HepG2 (cell line): ENCODE measurements at regions not wholly inside any gene's neighbourhood (a gene's known extent, or its start where the extent isn't known, plus 50 kb on each side); places are given as distances from the start of the nearest gene placed in this dataset.

ENCODE experiments used
- ATAC-seq: fragments of 200-7000 bp; cut with Tn5 transposase; 3 replicates; pipeline ENCODE4 v1.9.1; 2020; ENCODE audit warnings: mild to moderate bottlenecking, moderate library complexity
- BruUV-seq: library from RNA; stranded (reverse); fragments of 400-500 nt; replicated peaks from 2 replicates; lab custom pipeline; 2021; lab: Mats Ljungman, UMichigan
- CTCF ChIA-PET: fragments of 300-600 bp; formaldehyde crosslinking; extraction: SDS; loops from one replicate; lab custom pipeline; 2021; ENCODE audit warnings: low total read pairs, inconsistent platforms, low intra/inter-chr PET ratio; lab: Yijun Ruan, JAX
- POLR2A ChIA-PET: fragments of 350-600 bp; sonication (Branson Sonifier 250); formaldehyde crosslinking; loops from one replicate; lab custom pipeline; 2020; ENCODE audit warnings: antibody characterized with exemption, inconsistent platforms; lab: Yijun Ruan, JAX
- DNase-seq: peaks from one replicate; pipeline ENCODE4 v3.0.0-alpha.2; 2015; ENCODE audit warnings: low spot score
- FAIRE-seq: peaks from 3 replicates; lab custom pipeline; 2011; peaks lifted over from hg19 to GRCh38; lab: Jason Lieb, UNC
- H2AFZ ChIP-seq: one replicate; pipeline ENCODE4 v1.6.1; 2011; ENCODE audit warnings: low read length, inconsistent platforms
- H3K27ac ChIP-seq: fragments of 300-600 bp; 3 replicates; pipeline ENCODE4 v1.8.0; 2011; ENCODE audit warnings: mixed run types, mild to moderate bottlenecking, mixed read lengths, low read length, inconsistent platforms; ENCODE audit not compliant: insufficient read depth; ENCODE audit errors: extremely low read length
- H3K27me3 ChIP-seq, 2 experiments: fragments of 200-600 bp in 1 of 2; 2 replicates in 1 of 2; 3 replicates in 1 of 2; pipeline versions ENCODE4 v1.6.0 to v1.8.0; 2011; ENCODE audit warnings: low read length in 2 of 2, mild to moderate bottlenecking in 2 of 2, moderate library complexity in 2 of 2, inconsistent platforms in 1 of 2; ENCODE audit not compliant: insufficient read depth in 2 of 2, control insufficient read depth in 1 of 2
- H3K36me3 ChIP-seq, 2 experiments: fragments of 200-600 bp in 1 of 2; replicated peaks in 1 of 2; 2 replicates in 1 of 2; 3 replicates in 1 of 2; pipeline versions ENCODE4 v1.5.1 to v1.8.0; 2011; ENCODE audit warnings: low read length in 2 of 2, inconsistent platforms in 1 of 2; ENCODE audit not compliant: insufficient read depth in 2 of 2, control insufficient read depth in 1 of 2
- H3K4me1 ChIP-seq: 2 replicates; pipeline ENCODE4 v1.5.1; 2012; ENCODE audit warnings: low read length, inconsistent platforms; ENCODE audit not compliant: insufficient read depth
- H3K4me2 ChIP-seq: 2 replicates; pipeline ENCODE4 v1.6.0; 2011; ENCODE audit warnings: low read depth, low read length, inconsistent platforms
- H3K4me3 ChIP-seq, 3 experiments: fragments of 200-600 bp in 1 of 3; sonication (generic), shearing (Covaris generic) in 1 of 3; replicated peaks in 1 of 3; 2 replicates each; pipeline ENCODE4 v1.5.1; 2011 to 2016; ENCODE audit warnings: low read length in 3 of 3, inconsistent platforms in 2 of 3, low read depth in 2 of 3, mild to moderate bottlenecking in 2 of 3, control low read depth in 1 of 3, mixed read lengths in 1 of 3; ENCODE audit not compliant: insufficient read depth in 1 of 3
- H3K79me2 ChIP-seq: one replicate; pipeline ENCODE4 v1.6.1; 2011; ENCODE audit warnings: low read length, inconsistent platforms; ENCODE audit not compliant: insufficient read depth
- H3K9ac ChIP-seq: 2 replicates; pipeline ENCODE4 v1.6.0; 2011; ENCODE audit warnings: mild to moderate bottlenecking, low read depth, low read length, inconsistent platforms; ENCODE audit not compliant: insufficient read depth
- H3K9me3 ChIP-seq: 2 replicates; pipeline ENCODE4 v1.5.1; 2012; ENCODE audit warnings: mild to moderate bottlenecking, low read length
- H4K20me1 ChIP-seq: 2 replicates; pipeline ENCODE4 v1.6.0; 2011; ENCODE audit warnings: inconsistent platforms, mild to moderate bottlenecking, low read length, moderate library complexity; ENCODE audit not compliant: insufficient read depth
- DNMT3B ChIP-seq: conservative IDR thresholded peaks from 2 replicates; pipeline ENCODE4 v1.6.1; 2016; ENCODE audit warnings: missing biosample characterization, control low read depth
- EP300 ChIP-seq, 3 experiments: sonication (generic) in 1 of 3; formaldehyde crosslinking in 1 of 3; IDR thresholded peaks; 2 replicates each; pipeline versions ENCODE4 v1.5.1 to v1.6.1; 2011 to 2020; ENCODE audit warnings: low read depth in 2 of 3, low read length in 2 of 3, borderline replicate concordance in 1 of 3, improper control_type of control experiment in 1 of 3, mild to moderate bottlenecking in 1 of 3, missing genetic modification reagents in 1 of 3, moderate library complexity in 1 of 3
- HDAC2 ChIP-seq: sonication (generic); formaldehyde crosslinking; IDR thresholded peaks from 2 replicates; pipeline ENCODE4 v1.4.0; 2020; ENCODE audit warnings: missing genetic modification reagents
- MED8 ChIP-seq: sonication (generic); formaldehyde crosslinking; IDR thresholded peaks from 2 replicates; pipeline ENCODE4 v1.8.1; 2023; ENCODE audit warnings: mild to moderate bottlenecking, missing genetic modification reagents; ENCODE audit not compliant: insufficient replicate concordance
- PCBP2 ChIP-seq: fragments of 200-400 bp; formaldehyde crosslinking; optimal IDR thresholded peaks from 2 replicates; pipeline ENCODE3; 2018; ENCODE audit warnings: low read length, low read depth; ENCODE audit not compliant: poor library complexity, severe bottlenecking
- RBFOX2 ChIP-seq: fragments of 200-400 bp; formaldehyde crosslinking; IDR thresholded peaks from 2 replicates; pipeline ENCODE4 v1.6.1; 2017; ENCODE audit warnings: low read depth, mild to moderate bottlenecking, low read length
- ZNF430 ChIP-seq: sonication (generic); formaldehyde crosslinking; IDR thresholded peaks from 2 replicates; pipeline ENCODE4 v1.9.0; 2021; ENCODE audit warnings: mild to moderate bottlenecking, missing genetic modification reagents
- ZNF737 ChIP-seq: sonication (generic); formaldehyde crosslinking; IDR thresholded peaks from 2 replicates; pipeline ENCODE4 v1.5.0; 2020; ENCODE audit warnings: missing genetic modification reagents, mild to moderate bottlenecking, borderline replicate concordance
- WGBS: methylation state at CpG from one replicate; pipeline ENCODE4 v1.1.6; 2017; ENCODE audit warnings: low lambda C conversion rate; 5-methylcytosine and 5-hydroxymethylcytosine counted together
- in situ Hi-C: cut with HindIII; loops from 2 replicates; pipeline ENCODE4 v1.10.0; 2017; ENCODE audit warnings: low pct_unique_long_range_greater_than_20kb; ENCODE audit not compliant: extremely low pct_ligation_motif_present
- intact Hi-C: fragments of 100-400 bp; cut with micrococcal nuclease; formaldehyde crosslinking; loops from one replicate; pipeline ENCODE4 v1.10.0; 2022; ENCODE audit not compliant: unreplicated experiment
- TF ChIP-seq, protein P1 (sequence below): sonication (generic); formaldehyde crosslinking; conservative IDR thresholded peaks from 2 replicates; pipeline ENCODE4 v1.4.0; 2020; ENCODE audit warnings: missing genetic modification reagents
- TF ChIP-seq, protein P2 (sequence below): sonication (generic); formaldehyde crosslinking; IDR thresholded peaks from 2 replicates; pipeline ENCODE4 v1.4.0; 2020; ENCODE audit warnings: missing genetic modification reagents
- TF ChIP-seq, protein P3 (sequence below): IDR thresholded peaks from 2 replicates; pipeline ENCODE4 v1.6.1; 2012; ENCODE audit warnings: inconsistent platforms
- TF ChIP-seq, protein P4 (sequence below): sonication (generic); formaldehyde crosslinking; IDR thresholded peaks from 2 replicates; pipeline ENCODE4 v1.4.0; 2020; ENCODE audit warnings: missing genetic modification reagents
- TF ChIP-seq, protein P5 (sequence below): sonication (generic); IDR thresholded peaks from 2 replicates; pipeline ENCODE4 v1.6.1; 2016; ENCODE audit warnings: low read depth, borderline replicate concordance
- TF ChIP-seq, protein P6 (sequence below): sonication (generic); formaldehyde crosslinking; IDR thresholded peaks from 2 replicates; pipeline ENCODE4 v1.4.0; 2020; ENCODE audit warnings: missing genetic modification reagents, mild to moderate bottlenecking, borderline replicate concordance

DNA sequence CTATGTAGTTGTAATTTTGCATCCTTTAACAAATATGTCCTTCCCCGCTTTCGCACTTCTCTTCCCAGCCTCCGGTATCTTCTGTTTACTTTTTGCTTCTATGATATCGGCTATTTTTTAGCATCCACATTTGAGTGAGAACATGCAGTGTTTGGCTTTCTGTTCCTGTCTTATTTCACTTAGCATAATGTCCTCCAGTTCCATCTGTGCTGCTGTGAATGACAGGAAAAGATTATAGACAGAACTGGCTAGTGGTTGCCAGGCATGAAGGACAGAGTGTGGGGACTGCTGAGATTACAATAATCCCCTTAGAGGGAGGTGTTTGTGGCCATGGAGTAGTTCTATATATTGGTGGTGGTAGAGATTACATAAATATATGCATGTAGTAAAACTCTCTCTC lies 588.6 kb downstream of the NLGN4X start:
- no peaks in the 10 kb centered on the region for H3K79me2 ChIP-seq
- FAIRE-seq (no peak), DNase-seq (no peak), ATAC-seq (no peak)
- BruUV-seq, result no TSS peak
- no peaks in the 10 kb centered on the region for H3K36me3 ChIP-seq
- H3K27me3 ChIP-seq, result no peaks in the 10 kb centered on the region
- H3K27ac ChIP-seq, result no peak overlapping the region
- TF ChIP-seq EP300 (IDR thresholded peaks at IDR 0.05; ENCODE audit: low read depth in 2 of 2, low read length in 2 of 2), result no peak
- TF ChIP-seq EP300 (CRISPR knock-in tag; IDR thresholded peaks at IDR 0.05; ENCODE audit: borderline replicate concordance), result no peak
- TF ChIP-seq, protein P1, sequence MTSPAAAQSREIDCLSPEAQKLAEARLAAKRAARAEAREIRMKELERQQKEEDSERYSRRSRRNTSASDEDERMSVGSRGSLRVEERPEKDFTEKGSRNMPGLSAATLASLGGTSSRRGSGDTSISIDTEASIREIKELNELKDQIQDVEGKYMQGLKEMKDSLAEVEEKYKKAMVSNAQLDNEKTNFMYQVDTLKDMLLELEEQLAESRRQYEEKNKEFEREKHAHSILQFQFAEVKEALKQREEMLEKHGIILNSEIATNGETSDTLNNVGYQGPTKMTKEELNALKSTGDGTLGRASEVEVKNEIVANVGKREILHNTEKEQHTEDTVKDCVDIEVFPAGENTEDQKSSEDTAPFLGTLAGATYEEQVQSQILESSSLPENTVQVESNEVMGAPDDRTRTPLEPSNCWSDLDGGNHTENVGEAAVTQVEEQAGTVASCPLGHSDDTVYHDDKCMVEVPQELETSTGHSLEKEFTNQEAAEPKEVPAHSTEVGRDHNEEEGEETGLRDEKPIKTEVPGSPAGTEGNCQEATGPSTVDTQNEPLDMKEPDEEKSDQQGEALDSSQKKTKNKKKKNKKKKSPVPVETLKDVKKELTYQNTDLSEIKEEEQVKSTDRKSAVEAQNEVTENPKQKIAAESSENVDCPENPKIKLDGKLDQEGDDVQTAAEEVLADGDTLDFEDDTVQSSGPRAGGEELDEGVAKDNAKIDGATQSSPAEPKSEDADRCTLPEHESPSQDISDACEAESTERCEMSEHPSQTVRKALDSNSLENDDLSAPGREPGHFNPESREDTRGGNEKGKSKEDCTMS (CRISPR knock-in tag), result no peak
- no peak for TF ChIP-seq PCBP2
- TF ChIP-seq ZNF737 (CRISPR knock-in tag), result no peak
- TF ChIP-seq MED8 (CRISPR knock-in tag), result no peak
- no peak for TF ChIP-seq DNMT3B (CRISPR knock-in tag)
- TF ChIP-seq HDAC2 (CRISPR knock-in tag), result no peak
- TF ChIP-seq, protein P2, sequence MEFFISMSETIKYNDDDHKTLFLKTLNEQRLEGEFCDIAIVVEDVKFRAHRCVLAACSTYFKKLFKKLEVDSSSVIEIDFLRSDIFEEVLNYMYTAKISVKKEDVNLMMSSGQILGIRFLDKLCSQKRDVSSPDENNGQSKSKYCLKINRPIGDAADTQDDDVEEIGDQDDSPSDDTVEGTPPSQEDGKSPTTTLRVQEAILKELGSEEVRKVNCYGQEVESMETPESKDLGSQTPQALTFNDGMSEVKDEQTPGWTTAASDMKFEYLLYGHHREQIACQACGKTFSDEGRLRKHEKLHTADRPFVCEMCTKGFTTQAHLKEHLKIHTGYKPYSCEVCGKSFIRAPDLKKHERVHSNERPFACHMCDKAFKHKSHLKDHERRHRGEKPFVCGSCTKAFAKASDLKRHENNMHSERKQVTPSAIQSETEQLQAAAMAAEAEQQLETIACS (CRISPR knock-in tag), result no peak
- TF ChIP-seq RBFOX2, result no peak
- no peak for TF ChIP-seq ZNF430 (CRISPR knock-in tag)
- TF ChIP-seq, protein P3, sequence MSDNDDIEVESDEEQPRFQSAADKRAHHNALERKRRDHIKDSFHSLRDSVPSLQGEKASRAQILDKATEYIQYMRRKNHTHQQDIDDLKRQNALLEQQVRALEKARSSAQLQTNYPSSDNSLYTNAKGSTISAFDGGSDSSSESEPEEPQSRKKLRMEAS, result no peak
- TF ChIP-seq, protein P4, sequence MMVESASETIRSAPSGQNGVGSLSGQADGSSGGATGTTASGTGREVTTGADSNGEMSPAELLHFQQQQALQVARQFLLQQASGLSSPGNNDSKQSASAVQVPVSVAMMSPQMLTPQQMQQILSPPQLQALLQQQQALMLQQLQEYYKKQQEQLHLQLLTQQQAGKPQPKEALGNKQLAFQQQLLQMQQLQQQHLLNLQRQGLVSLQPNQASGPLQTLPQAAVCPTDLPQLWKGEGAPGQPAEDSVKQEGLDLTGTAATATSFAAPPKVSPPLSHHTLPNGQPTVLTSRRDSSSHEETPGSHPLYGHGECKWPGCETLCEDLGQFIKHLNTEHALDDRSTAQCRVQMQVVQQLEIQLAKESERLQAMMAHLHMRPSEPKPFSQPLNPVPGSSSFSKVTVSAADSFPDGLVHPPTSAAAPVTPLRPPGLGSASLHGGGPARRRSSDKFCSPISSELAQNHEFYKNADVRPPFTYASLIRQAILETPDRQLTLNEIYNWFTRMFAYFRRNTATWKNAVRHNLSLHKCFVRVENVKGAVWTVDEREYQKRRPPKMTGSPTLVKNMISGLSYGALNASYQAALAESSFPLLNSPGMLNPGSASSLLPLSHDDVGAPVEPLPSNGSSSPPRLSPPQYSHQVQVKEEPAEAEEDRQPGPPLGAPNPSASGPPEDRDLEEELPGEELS (CRISPR knock-in tag), result no peak
- TF ChIP-seq, protein P5, sequence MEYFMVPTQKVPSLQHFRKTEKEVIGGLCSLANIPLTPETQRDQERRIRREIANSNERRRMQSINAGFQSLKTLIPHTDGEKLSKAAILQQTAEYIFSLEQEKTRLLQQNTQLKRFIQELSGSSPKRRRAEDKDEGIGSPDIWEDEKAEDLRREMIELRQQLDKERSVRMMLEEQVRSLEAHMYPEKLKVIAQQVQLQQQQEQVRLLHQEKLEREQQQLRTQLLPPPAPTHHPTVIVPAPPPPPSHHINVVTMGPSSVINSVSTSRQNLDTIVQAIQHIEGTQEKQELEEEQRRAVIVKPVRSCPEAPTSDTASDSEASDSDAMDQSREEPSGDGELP, result no peak
- TF ChIP-seq, protein P6, sequence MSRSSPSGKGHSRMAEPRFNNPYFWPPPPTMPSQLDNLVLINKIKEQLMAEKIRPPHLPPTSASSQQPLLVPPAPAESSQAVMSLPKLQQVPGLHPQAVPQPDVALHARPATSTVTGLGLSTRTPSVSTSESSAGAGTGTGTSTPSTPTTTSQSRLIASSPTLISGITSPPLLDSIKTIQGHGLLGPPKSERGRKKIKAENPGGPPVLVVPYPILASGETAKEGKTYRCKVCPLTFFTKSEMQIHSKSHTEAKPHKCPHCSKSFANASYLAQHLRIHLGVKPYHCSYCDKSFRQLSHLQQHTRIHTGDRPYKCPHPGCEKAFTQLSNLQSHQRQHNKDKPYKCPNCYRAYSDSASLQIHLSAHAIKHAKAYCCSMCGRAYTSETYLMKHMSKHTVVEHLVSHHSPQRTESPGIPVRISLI (CRISPR knock-in tag), result no peak
- ChIA-PET POLR2A (no interaction called here), CTCF (no interaction called here)
- no peak overlapping the region for H2AFZ ChIP-seq
- no peak overlapping the region for H3K9ac ChIP-seq
- no peak overlapping the region for H3K4me2 ChIP-seq
- no peaks in the 10 kb centered on the region for H4K20me1 ChIP-seq
- H3K4me1 ChIP-seq, result no peaks in the 10 kb centered on the region
- 0% methylated on average over 4 of the region's 4 CpGs for WGBS
- in situ Hi-C loops, result no loop called here
- intact Hi-C loops, result no loop called here
- no peak overlapping the region for H3K4me3 ChIP-seq
- H3K9me3 ChIP-seq, result peaks cover 16% of the 10 kb centered on the region
